Activated naive CD4-positive, alpha-beta T cell treated with anti-CD3 and anti-CD28 coated beads, Interleukin-2, amount 50 U/mL, for 72 hours (primary cell): ENCODE measurements at regions not wholly inside any gene's neighbourhood (a gene's known extent, or its start where the extent isn't known, plus 50 kb on each side); places are given as distances from the start of the nearest gene placed in this dataset.
"Not testable (repeated sequence)": the region's sequence is repeated elsewhere in the genome, so short reads cannot be mapped to it uniquely, and the experiment has no call there.

Experiments used
- ATAC-seq, 2 donors: fragments of 150-1000 bp; cut with Tn5 transposase; 2 replicates each; pipeline ENCODE4 v1.10.0; 2021; ENCODE audit warnings: mild to moderate bottlenecking in 2 of 2, moderate library complexity in 2 of 2
- DNase-seq, 2 donors: peaks; one replicate each; pipeline ENCODE4 v3.0.0; 2021 to 2022; ENCODE audit warnings: low spot score in 2 of 2
- H3K27ac Mint-ChIP-seq, 2 donors: one replicate each; pipeline ENCODE4 v1.8.0; 2022; ENCODE audit warnings: mild to moderate bottlenecking in 2 of 2, mixed read lengths in 2 of 2
- H3K36me3 Mint-ChIP-seq, 2 donors: one replicate each; pipeline ENCODE4 v1.8.0; 2022; ENCODE audit warnings: mixed read lengths in 2 of 2
- H3K9me3 Mint-ChIP-seq, 2 donors: one replicate each; pipeline ENCODE4 v1.8.0; 2022; ENCODE audit warnings: mixed read lengths in 2 of 2

GRCh38 chr7:81062755-81063154 lies 143.9 kb upstream of the SEMA3C start:
- H3K9me3 Mint-ChIP-seq: peaks cover 4% of the 10 kb centered on the region in 2 donors
- DNase-seq: no peak
- H3K36me3 Mint-ChIP-seq: no peaks in the 10 kb centered on the region
- H3K27ac Mint-ChIP-seq: no peak overlapping the region
- no peak for ATAC-seq

- H3K27ac Mint-ChIP-seq, ATAC-seq, DNase-seq: not testable (repeated sequence)
- peaks cover 0 to 17% of the 10 kb centered on the region in 2 donors for H3K36me3 Mint-ChIP-seq
- peaks cover 10 to 13% of the 10 kb centered on the region in 2 donors for H3K9me3 Mint-ChIP-seq
Measured at GRCh38 chr7:81057469-81057868, 138.6 kb upstream of the SEMA3C start.

GRCh38 chr7:81053623-81054022 lies 134.8 kb upstream of the SEMA3C start:
- no peak overlapping the region for H3K27ac Mint-ChIP-seq

GRCh38 chr7:81051811-81052413 lies 133.1 kb upstream of the SEMA3C start:
- Mint-ChIP-seq H3K9me3 (peaks cover 10 to 28% of the 10 kb centered on the region in 2 donors), H3K36me3 (peaks cover 0 to 12% of the 10 kb centered on the region in 2 donors), H3K27ac (no peak overlapping the region)
- no peak for DNase-seq
- no peak for ATAC-seq

More at GRCh38 chr7:81053623-81054022, 134.8 kb upstream of the SEMA3C start:
- Mint-ChIP-seq H3K9me3 (peaks cover 10 to 18% of the 10 kb centered on the region in 2 donors), H3K36me3 (peaks cover 0 to 17% of the 10 kb centered on the region in 2 donors)
- DNase-seq (no peak), ATAC-seq (no peak)

GRCh38 chr7:81045491-81046030 lies 126.7 kb upstream of the SEMA3C start:
- peaks cover 11 to 29% of the 10 kb centered on the region in 2 donors for H3K9me3 Mint-ChIP-seq
- DNase-seq (no peak), ATAC-seq (no peak)
- H3K27ac Mint-ChIP-seq: no peak overlapping the region
- peaks cover 0 to 7% of the 10 kb centered on the region in 2 donors for H3K36me3 Mint-ChIP-seq

GRCh38 chr7:81042646-81043045 lies 123.8 kb upstream of the SEMA3C start:
- not testable (repeated sequence) for H3K27ac Mint-ChIP-seq, H3K36me3 Mint-ChIP-seq, ATAC-seq, DNase-seq
- peaks cover 11 to 20% of the 10 kb centered on the region in 2 donors for H3K9me3 Mint-ChIP-seq

GRCh38 chr7:81040496-81040895 lies 121.6 kb upstream of the SEMA3C start:
- Mint-ChIP-seq H3K36me3 (no peaks in the 10 kb centered on the region), H3K9me3 (peaks cover 9 to 11% of the 10 kb centered on the region in 2 donors), H3K27ac (no peak overlapping the region)
- DNase-seq (no peak), ATAC-seq (no peak)

- ATAC-seq: no peak
- H3K36me3 Mint-ChIP-seq: peaks cover 0 to 6% of the 10 kb centered on the region in 2 donors
- no peak for DNase-seq
- no peak overlapping the region for H3K27ac Mint-ChIP-seq
- H3K9me3 Mint-ChIP-seq: peaks cover 7 to 15% of the 10 kb centered on the region in 2 donors
Measured at GRCh38 chr7:81036871-81037270, 118.0 kb upstream of the SEMA3C start.

GRCh38 chr7:81036057-81036456 lies 117.2 kb upstream of the SEMA3C start:
- ATAC-seq: no peak

GRCh38 chr7:81031996-81032395 lies 113.1 kb upstream of the SEMA3C start:
- peaks cover 11 to 12% of the 10 kb centered on the region in 2 donors for H3K9me3 Mint-ChIP-seq
- DNase-seq (no peak), ATAC-seq (no peak)
- H3K36me3 Mint-ChIP-seq: peaks cover 0 to 6% of the 10 kb centered on the region in 2 donors
- no peak overlapping the region for H3K27ac Mint-ChIP-seq

More at GRCh38 chr7:81036057-81036456, 117.2 kb upstream of the SEMA3C start:
- H3K9me3 Mint-ChIP-seq: peaks cover 7 to 11% of the 10 kb centered on the region in 2 donors
- no peak overlapping the region for H3K27ac Mint-ChIP-seq
- DNase-seq: no peak
- H3K36me3 Mint-ChIP-seq: peaks cover 0 to 6% of the 10 kb centered on the region in 2 donors

- no peak for ATAC-seq
- no peak for DNase-seq
- H3K36me3 Mint-ChIP-seq: peaks cover 0 to 6% of the 10 kb centered on the region in 2 donors
- H3K27ac Mint-ChIP-seq: no peak overlapping the region
- peaks cover 10 to 12% of the 10 kb centered on the region in 2 donors for H3K9me3 Mint-ChIP-seq
Measured at GRCh38 chr7:81031243-81031642, 112.4 kb upstream of the SEMA3C start.

GRCh38 chr7:81030472-81030871 lies 111.6 kb upstream of the SEMA3C start:
- Mint-ChIP-seq H3K9me3 (peaks cover 8 to 9% of the 10 kb centered on the region in 2 donors), H3K27ac (no peak overlapping the region), H3K36me3 (peaks cover 0 to 6% of the 10 kb centered on the region in 2 donors)
- ATAC-seq (no peak), DNase-seq (no peak)

- no peak for DNase-seq
- no peak overlapping the region for H3K27ac Mint-ChIP-seq
- H3K36me3 Mint-ChIP-seq: peaks cover 0 to 6% of the 10 kb centered on the region in 2 donors
- peaks cover 4 to 8% of the 10 kb centered on the region in 2 donors for H3K9me3 Mint-ChIP-seq
- no peak for ATAC-seq
Measured at GRCh38 chr7:81029511-81029910, 110.7 kb upstream of the SEMA3C start.

- H3K9me3 Mint-ChIP-seq: peaks cover 4 to 8% of the 10 kb centered on the region in 2 donors
- no peaks in the 10 kb centered on the region for H3K36me3 Mint-ChIP-seq
- DNase-seq: no peak
- no peak overlapping the region for H3K27ac Mint-ChIP-seq
- ATAC-seq: no peak
Measured at GRCh38 chr7:81025360-81025759, 106.5 kb upstream of the SEMA3C start.

- H3K36me3 Mint-ChIP-seq: peaks cover 0 to 5% of the 10 kb centered on the region in 2 donors
- ATAC-seq: no peak
- H3K27ac Mint-ChIP-seq: no peak overlapping the region
- no peak for DNase-seq
- peaks cover 5 to 12% of the 10 kb centered on the region in 2 donors for H3K9me3 Mint-ChIP-seq
Measured at GRCh38 chr7:81014908-81015307, 96.1 kb upstream of the SEMA3C start.

- Mint-ChIP-seq H3K36me3 (peaks cover 0 to 5% of the 10 kb centered on the region in 2 donors), H3K9me3 (peaks cover 5 to 12% of the 10 kb centered on the region in 2 donors), H3K27ac (no peak overlapping the region)
- DNase-seq: no peak
- no peak for ATAC-seq
Measured at GRCh38 chr7:81014266-81014665, 95.4 kb upstream of the SEMA3C start.

- Mint-ChIP-seq H3K9me3 (peaks cover 11 to 17% of the 10 kb centered on the region in 2 donors), H3K36me3 (peaks cover 5% of the 10 kb centered on the region in 2 donors), H3K27ac (no peak overlapping the region)
- no peak for DNase-seq
- ATAC-seq: no peak
Measured at GRCh38 chr7:81013083-81013817, 94.4 kb upstream of the SEMA3C start.
